NCI-H82 (cell line): ENCODE measurements at regions not wholly inside any gene's neighbourhood (a gene's known extent, or its start where the extent isn't known, plus 50 kb on each side); places are given as distances from the start of the nearest gene placed in this dataset.
A peak's percentile ranks its signal among the peaks of the same experiment; 100 is the strongest.

Experiments
- DNase-seq: peaks from one replicate; lab custom pipeline; 2025; lab: John Stamatoyannopoulos, UW

- DNase-seq, result no peak
Measured at GRCh38 chr10:8233049-8233448, 178.6 kb downstream of the GATA3 start.

GRCh38 chr10:8233832-8234259 lies 179.4 kb downstream of the GATA3 start:
- DNase-seq, result no peak

GRCh38 chr10:8235253-8236027 lies 181.0 kb downstream of the GATA3 start:
- DNase-seq, result no peak

GRCh38 chr10:8238986-8239385 lies 184.5 kb downstream of the GATA3 start:
- DNase-seq, result no peak

- no peak for DNase-seq
Measured at GRCh38 chr10:8240861-8241260, 186.4 kb downstream of the GATA3 start.

- no peak for DNase-seq
Measured at GRCh38 chr10:8242295-8242872, 187.9 kb downstream of the GATA3 start.

- no peak for DNase-seq
Measured at GRCh38 chr10:8245131-8245813, 190.8 kb downstream of the GATA3 start.

GRCh38 chr10:8245814-8246142 lies 191.3 kb downstream of the GATA3 start:
- no peak for DNase-seq

- no peak for DNase-seq
Measured at GRCh38 chr10:8246548-8246947, 192.1 kb downstream of the GATA3 start.

GRCh38 chr10:8247191-8247590 lies 192.7 kb downstream of the GATA3 start:
- no peak for DNase-seq

GRCh38 chr10:8248868-8249267 lies 194.4 kb downstream of the GATA3 start:
- DNase-seq, result no peak

- no peak for DNase-seq
Measured at GRCh38 chr10:8254350-8254749, 199.9 kb downstream of the GATA3 start.

- DNase-seq, result no peak
Measured at GRCh38 chr10:8255301-8255700, 200.8 kb downstream of the GATA3 start.

- no peak for DNase-seq
Measured at GRCh38 chr10:8260645-8261044, 206.2 kb downstream of the GATA3 start.

- DNase-seq, result no peak
Measured at GRCh38 chr10:8262317-8262716, 207.8 kb downstream of the GATA3 start.

GRCh38 chr10:8269976-8270375 lies 215.5 kb downstream of the GATA3 start:
- DNase-seq, result no peak

- DNase-seq, result no peak
Measured at GRCh38 chr10:8272794-8273425, 218.4 kb downstream of the GATA3 start.

- DNase-seq, result no peak
Measured at GRCh38 chr10:8273749-8274148, 219.3 kb downstream of the GATA3 start.

GRCh38 chr10:8275911-8276310 lies 221.4 kb downstream of the GATA3 start:
- DNase-seq, result peak; percentile 64

- DNase-seq, result no peak
Measured at GRCh38 chr10:8278099-8278498, 223.6 kb downstream of the GATA3 start.

GRCh38 chr10:8279598-8279997 lies 225.1 kb downstream of the GATA3 start:
- DNase-seq, result no peak

- no peak for DNase-seq
Measured at GRCh38 chr10:8280946-8281345, 226.5 kb downstream of the GATA3 start.

- no peak for DNase-seq
Measured at GRCh38 chr10:8282340-8282739, 227.9 kb downstream of the GATA3 start.
